ENCODE measurements at regions not wholly inside any gene's neighbourhood (a gene's known extent, or its start where the extent isn't known, plus 50 kb on each side); places are given as distances from the start of the nearest gene placed in this dataset.

DNA sequence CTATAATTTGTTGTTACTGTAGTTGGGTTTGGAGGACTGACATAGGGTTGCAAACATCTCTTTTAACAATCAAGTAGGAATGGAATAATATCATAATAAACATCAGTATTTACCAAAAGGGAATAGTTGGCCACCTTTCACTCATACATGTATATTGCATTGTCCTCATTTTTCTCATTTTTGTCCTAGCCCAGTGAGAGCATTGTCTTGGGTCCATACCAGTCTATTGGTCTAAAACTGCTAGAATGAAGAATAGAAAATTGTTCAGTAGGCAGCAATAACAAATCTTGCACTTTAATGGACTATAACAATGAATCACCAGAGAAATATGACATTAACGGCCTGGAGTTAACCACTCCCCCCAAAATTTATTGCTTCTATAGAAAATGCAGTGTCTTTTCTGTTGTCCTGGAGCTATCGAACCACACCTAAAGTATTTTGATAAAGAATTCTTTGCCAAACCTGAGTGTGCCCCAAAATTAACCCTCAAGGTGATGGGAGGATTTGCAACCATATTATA is 80.9 kb upstream of the IL33 start:
- ATAC-seq (no peak), DNase-seq (no peak)
- Histone ChIP-seq H3K27me3 (no peaks in the 10 kb centered on the region), H3K4me1 (no peaks in the 10 kb centered on the region), H3K9me3 (no peaks in the 10 kb centered on the region), H3K27ac (no peak overlapping the region), H3K36me3 (no peaks in the 10 kb centered on the region), H3K4me3 (no peak overlapping the region)
- intact Hi-C loops (cut with DNase I), result no loop called here
- TF ChIP-seq, protein P1, sequence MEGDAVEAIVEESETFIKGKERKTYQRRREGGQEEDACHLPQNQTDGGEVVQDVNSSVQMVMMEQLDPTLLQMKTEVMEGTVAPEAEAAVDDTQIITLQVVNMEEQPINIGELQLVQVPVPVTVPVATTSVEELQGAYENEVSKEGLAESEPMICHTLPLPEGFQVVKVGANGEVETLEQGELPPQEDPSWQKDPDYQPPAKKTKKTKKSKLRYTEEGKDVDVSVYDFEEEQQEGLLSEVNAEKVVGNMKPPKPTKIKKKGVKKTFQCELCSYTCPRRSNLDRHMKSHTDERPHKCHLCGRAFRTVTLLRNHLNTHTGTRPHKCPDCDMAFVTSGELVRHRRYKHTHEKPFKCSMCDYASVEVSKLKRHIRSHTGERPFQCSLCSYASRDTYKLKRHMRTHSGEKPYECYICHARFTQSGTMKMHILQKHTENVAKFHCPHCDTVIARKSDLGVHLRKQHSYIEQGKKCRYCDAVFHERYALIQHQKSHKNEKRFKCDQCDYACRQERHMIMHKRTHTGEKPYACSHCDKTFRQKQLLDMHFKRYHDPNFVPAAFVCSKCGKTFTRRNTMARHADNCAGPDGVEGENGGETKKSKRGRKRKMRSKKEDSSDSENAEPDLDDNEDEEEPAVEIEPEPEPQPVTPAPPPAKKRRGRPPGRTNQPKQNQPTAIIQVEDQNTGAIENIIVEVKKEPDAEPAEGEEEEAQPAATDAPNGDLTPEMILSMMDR (IDR thresholded peaks at IDR 0.05), result no peak
- TF ChIP-seq POLR2A (IDR thresholded peaks at IDR 0.05), result no peak
- WGBS, 4 donors, result 34 to 79% (median 48%) methylated on average over 2 of the region's 2 CpGs

DNA sequence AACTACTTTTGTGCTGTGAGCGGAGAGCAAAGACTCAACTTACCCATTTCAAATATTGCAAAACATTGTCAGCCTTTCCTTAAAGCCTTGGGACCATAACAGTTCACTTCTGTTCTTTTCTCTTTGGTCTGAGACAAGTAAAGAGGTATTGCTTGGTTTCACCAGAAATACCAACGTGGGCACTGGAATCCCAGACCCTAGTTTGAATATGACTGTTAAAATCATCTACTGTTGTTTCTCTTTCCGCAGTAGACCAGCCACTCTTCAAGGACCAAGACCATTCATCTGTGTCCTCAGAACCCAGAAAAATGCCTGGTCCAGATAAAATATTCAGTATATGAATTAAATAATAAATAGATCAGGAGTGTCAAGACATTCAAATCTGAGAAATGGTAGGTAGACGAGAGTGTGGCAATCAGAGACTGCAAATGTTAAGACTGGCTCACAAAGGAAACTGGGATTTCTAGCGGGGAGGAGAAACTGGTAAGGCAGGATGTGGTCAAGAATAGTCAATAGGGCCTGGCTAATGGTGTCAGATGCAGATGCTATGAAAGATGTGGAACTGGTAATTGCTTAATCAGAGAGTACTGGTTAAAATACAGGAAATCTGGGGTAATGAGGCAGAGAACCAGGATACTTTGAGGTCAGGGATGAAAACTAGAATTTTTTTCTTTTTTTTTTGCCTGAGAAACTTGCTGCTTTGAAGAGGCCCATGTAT is 82.1 kb upstream of the IL33 start:
- DNase-seq, result no peak

DNA sequence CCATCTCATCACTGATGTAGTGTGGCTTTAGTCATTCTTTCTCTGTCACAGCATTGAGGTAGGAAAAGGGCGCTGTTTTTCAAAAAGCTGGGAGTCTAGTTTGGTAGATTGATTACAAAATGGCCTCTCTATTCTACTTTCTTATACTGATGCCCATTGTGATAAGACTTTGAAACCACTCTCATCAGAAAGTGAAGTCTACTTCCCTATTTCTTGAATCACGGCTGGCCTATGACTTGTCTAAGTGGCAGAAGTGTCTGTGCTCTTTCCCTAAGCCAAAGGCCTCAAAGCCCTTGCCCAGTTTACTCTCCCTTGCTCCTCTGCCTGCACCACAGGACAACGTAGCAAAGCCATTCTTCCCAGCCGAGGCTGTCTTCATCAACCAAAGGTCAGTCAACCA is 83.0 kb upstream of the IL33 start:
- no peaks in the 10 kb centered on the region for H3K27me3 ChIP-seq
- 68 to 85% (median 77%) methylated on average over 4 of the region's 4 CpGs for WGBS, 4 donors
- no peak overlapping the region for H3K27ac ChIP-seq
- ATAC-seq, result no peak
- no peaks in the 10 kb centered on the region for H3K4me1 ChIP-seq
- no peak for DNase-seq
- H3K4me3 ChIP-seq, result no peak overlapping the region
- TF ChIP-seq POLR2A (IDR thresholded peaks at IDR 0.05), result no peak
- TF ChIP-seq, protein P1 (IDR thresholded peaks at IDR 0.05), result no peak
- intact Hi-C loops (cut with DNase I), result no loop called here
- H3K9me3 ChIP-seq, result no peaks in the 10 kb centered on the region
- H3K36me3 ChIP-seq, result no peaks in the 10 kb centered on the region

More for the DNA sequence above, 82.1 kb upstream of the IL33 start:
- Histone ChIP-seq H3K27ac (no peak overlapping the region), H3K9me3 (no peaks in the 10 kb centered on the region), H3K4me1 (no peaks in the 10 kb centered on the region), H3K27me3 (no peaks in the 10 kb centered on the region), H3K36me3 (no peaks in the 10 kb centered on the region), H3K4me3 (no peak overlapping the region)
- intact Hi-C loops (cut with DNase I), result no loop called here
- TF ChIP-seq, protein P1 (IDR thresholded peaks at IDR 0.05), result no peak
- TF ChIP-seq POLR2A (IDR thresholded peaks at IDR 0.05), result no peak
- WGBS, 4 donors, result 80 to 86% (median 84%) methylated on average over 5 of the region's 5 CpGs
- no peak for ATAC-seq

DNA sequence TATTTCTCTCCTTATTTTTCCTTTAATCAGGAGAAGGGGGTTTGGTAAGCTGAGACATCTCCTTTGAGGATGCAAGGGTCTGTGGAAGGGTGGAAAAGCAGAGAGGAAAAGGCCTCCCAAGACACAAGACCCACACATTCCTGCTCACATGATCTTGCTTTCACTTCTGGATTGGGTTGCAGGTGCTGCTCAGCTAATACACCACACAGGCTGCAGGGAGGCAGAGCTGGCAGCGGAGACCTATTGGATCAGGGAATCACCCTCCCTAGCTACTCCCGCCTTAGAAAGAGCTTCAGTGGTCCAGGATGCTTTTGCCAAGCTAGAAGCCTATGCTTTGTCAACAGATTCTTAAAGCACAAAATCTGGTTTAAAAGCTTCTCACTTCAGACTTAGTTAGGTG is 87.6 kb upstream of the IL33 start:
- Histone ChIP-seq H3K27ac (no peak overlapping the region), H3K27me3 (no peaks in the 10 kb centered on the region), H3K9me3 (no peaks in the 10 kb centered on the region), H3K4me3 (no peak overlapping the region), H3K36me3 (no peaks in the 10 kb centered on the region), H3K4me1 (no peaks in the 10 kb centered on the region)
- TF ChIP-seq, protein P1 (IDR thresholded peaks at IDR 0.05), result no peak
- intact Hi-C loops (cut with DNase I), result no loop called here
- no peak for DNase-seq
- WGBS, 4 donors, result 87 to 95% (median 91%) methylated on average over 2 of the region's 2 CpGs
- ATAC-seq, result no peak

Data from heart left ventricle (tissue), 16 donors.